Astrocyte (in vitro differentiated cells and primary cell): ENCODE measurements at regions not wholly inside any gene's neighbourhood (a gene's known extent, or its start where the extent isn't known, plus 50 kb on each side); places are given as distances from the start of the nearest gene placed in this dataset.
"Not testable (repeated sequence)": the region's sequence is repeated elsewhere in the genome, so short reads cannot be mapped to it uniquely, and the experiment has no call there.

Experiments used
- EZH2 ChIP-seq: IDR thresholded peaks from 2 replicates; pipeline ENCODE4 v1.6.1; 2012; ENCODE audit warnings: mild to moderate bottlenecking, low read length, inconsistent platforms; ENCODE audit not compliant: insufficient read depth
- TF ChIP-seq, protein P1 (sequence below): IDR thresholded peaks from 2 replicates; pipeline ENCODE4 v1.5.1; 2011; ENCODE audit warnings: low read depth, mild to moderate bottlenecking, inconsistent platforms, low read length, moderate library complexity; ENCODE audit not compliant: insufficient read depth

DNA sequence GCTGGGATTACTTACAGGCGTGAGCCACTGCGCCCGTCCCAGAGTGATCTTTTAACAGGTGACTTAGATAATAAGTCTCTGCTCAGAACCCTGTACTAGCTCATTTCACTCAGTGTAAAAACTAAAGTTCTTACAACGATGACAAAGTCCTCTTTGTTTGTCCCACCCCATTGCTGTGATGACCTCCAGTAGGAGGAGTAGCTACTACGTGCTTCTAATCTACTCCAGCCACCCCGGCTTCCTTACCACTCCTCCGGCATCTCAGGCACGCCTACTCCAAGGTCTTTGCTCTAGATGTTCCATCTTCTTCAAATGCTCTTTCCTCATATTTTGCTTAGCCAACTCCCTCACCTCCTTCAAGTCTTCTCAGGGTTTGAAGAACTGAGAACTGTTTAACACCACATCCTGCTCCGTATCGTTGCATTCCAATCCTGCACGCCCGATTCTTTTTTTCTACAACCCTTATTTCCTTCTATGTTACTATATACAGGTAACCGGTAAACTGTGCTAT, 108.4 kb upstream of the METTL14 start:
- TF ChIP-seq, protein P1, sequence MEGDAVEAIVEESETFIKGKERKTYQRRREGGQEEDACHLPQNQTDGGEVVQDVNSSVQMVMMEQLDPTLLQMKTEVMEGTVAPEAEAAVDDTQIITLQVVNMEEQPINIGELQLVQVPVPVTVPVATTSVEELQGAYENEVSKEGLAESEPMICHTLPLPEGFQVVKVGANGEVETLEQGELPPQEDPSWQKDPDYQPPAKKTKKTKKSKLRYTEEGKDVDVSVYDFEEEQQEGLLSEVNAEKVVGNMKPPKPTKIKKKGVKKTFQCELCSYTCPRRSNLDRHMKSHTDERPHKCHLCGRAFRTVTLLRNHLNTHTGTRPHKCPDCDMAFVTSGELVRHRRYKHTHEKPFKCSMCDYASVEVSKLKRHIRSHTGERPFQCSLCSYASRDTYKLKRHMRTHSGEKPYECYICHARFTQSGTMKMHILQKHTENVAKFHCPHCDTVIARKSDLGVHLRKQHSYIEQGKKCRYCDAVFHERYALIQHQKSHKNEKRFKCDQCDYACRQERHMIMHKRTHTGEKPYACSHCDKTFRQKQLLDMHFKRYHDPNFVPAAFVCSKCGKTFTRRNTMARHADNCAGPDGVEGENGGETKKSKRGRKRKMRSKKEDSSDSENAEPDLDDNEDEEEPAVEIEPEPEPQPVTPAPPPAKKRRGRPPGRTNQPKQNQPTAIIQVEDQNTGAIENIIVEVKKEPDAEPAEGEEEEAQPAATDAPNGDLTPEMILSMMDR: not testable (repeated sequence)
- TF ChIP-seq EZH2: not testable (repeated sequence)
